Osteoblast (primary cell): ENCODE measurements at regions not wholly inside any gene's neighbourhood (a gene's known extent, or its start where the extent isn't known, plus 50 kb on each side); places are given as distances from the start of the nearest gene placed in this dataset.
"Not testable (repeated sequence)": the region's sequence is repeated elsewhere in the genome, so short reads cannot be mapped to it uniquely, and the experiment has no call there.

Experiments
- DNase-seq: peaks from one replicate; pipeline ENCODE4 v3.0.0; 2011; ENCODE audit warnings: low spot score, mixed read lengths; ENCODE audit not compliant: insufficient read length; ENCODE audit errors: missing footprints
- H2AFZ ChIP-seq: 2 replicates; pipeline ENCODE4 v1.6.0; 2011; ENCODE audit warnings: mild to moderate bottlenecking, low read length
- H3K27ac ChIP-seq: 2 replicates; pipeline ENCODE4 v1.5.1; 2011; ENCODE audit warnings: mild to moderate bottlenecking, low read depth, low read length, moderate library complexity
- H3K27me3 ChIP-seq: 2 replicates; pipeline ENCODE4 v1.6.0; 2012; ENCODE audit warnings: mild to moderate bottlenecking, control low read depth, inconsistent platforms, low read length, moderate library complexity; ENCODE audit not compliant: insufficient read depth
- H3K36me3 ChIP-seq: 2 replicates; pipeline ENCODE4 v1.5.1; 2011; ENCODE audit warnings: mild to moderate bottlenecking, low read length, control low read depth, moderate library complexity; ENCODE audit not compliant: insufficient read depth
- H3K4me1 ChIP-seq: 2 replicates; pipeline ENCODE4 v1.5.1; 2011; ENCODE audit warnings: mild to moderate bottlenecking, low read length, control low read depth, moderate library complexity; ENCODE audit not compliant: insufficient read depth
- H3K4me2 ChIP-seq: 2 replicates; pipeline ENCODE4 v1.6.0; 2011; ENCODE audit warnings: mild to moderate bottlenecking, low read length; ENCODE audit not compliant: insufficient read depth
- H3K4me3 ChIP-seq: fragments of 200-600 bp; sonication (generic); 3 replicates; pipeline ENCODE4 v1.5.1; 2012; ENCODE audit warnings: mild to moderate bottlenecking, low read length, inconsistent platforms; ENCODE audit not compliant: insufficient read depth
- H3K79me2 ChIP-seq: 2 replicates; pipeline ENCODE4 v1.6.0; 2012; ENCODE audit warnings: mild to moderate bottlenecking, low read length, control low read depth, inconsistent platforms; ENCODE audit not compliant: insufficient read depth
- H3K9me3 ChIP-seq: 2 replicates; pipeline ENCODE4 v1.5.1; 2011; ENCODE audit warnings: low read depth, low read length, control low read depth
- H4K20me1 ChIP-seq: 2 replicates; pipeline ENCODE4 v1.6.0; 2012; ENCODE audit warnings: mild to moderate bottlenecking, low read length, control low read depth; ENCODE audit not compliant: insufficient read depth
- CTCF ChIP-seq: IDR thresholded peaks from 2 replicates; pipeline ENCODE4 v1.5.1; 2011; ENCODE audit warnings: mild to moderate bottlenecking, low read depth, low read length, moderate library complexity; ENCODE audit errors: extremely low read depth

DNA sequence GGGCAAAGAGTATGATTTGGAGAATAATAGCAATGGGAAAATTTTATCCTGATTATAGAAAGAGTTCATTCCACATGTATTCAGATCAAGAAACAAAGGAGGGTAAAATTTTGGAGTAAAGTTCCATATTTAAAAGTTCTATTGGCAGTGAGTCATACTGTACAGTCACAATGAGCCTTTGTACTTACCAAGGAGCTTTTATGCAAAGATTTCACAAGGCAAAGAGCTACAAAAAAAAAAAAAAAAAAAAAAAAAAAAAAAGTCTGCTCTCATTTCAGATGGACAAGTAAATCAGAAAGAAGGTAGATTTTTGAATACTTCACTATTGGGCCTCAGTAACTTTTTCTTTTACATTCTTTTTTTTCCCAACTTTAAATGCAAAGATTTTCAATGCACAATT, 1802.2 kb upstream of the PIK3C3 start:
- DNase-seq = no peak
- no peak overlapping the region for H2AFZ ChIP-seq
- no peaks in the 10 kb centered on the region for H3K79me2 ChIP-seq
- H3K4me2 ChIP-seq = no peak overlapping the region
- no peaks in the 10 kb centered on the region for H3K4me1 ChIP-seq
- no peak for TF ChIP-seq CTCF
- no peaks in the 10 kb centered on the region for H3K36me3 ChIP-seq
- H3K9me3 ChIP-seq = no peaks in the 10 kb centered on the region
- H4K20me1 ChIP-seq = no peaks in the 10 kb centered on the region
- no peaks in the 10 kb centered on the region for H3K27me3 ChIP-seq
- H3K4me3 ChIP-seq = no peak overlapping the region
- H3K27ac ChIP-seq = no peak overlapping the region

DNA sequence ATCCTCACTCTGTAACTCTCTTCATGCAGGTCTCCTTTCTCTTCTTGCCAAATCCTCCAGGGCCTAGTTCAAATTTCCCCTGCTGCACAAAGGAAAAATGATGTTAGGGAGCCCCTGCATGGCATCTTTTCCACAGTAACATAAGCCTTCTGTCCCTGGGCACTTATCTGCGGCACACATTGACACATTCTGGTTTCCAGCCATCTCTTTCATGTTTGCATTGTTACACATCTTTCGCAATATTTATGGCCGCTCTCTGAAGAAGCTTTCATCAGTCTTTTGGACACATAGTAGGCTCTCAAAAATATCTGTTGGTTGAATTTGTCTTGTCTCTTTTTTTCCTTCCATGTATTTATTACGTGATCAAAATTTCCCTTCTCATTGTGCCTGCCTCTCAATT, 1806.1 kb upstream of the PIK3C3 start:
- no peak overlapping the region for H2AFZ ChIP-seq
- no peak overlapping the region for H3K4me2 ChIP-seq
- no peaks in the 10 kb centered on the region for H3K27me3 ChIP-seq
- H3K79me2 ChIP-seq = no peaks in the 10 kb centered on the region
- H4K20me1 ChIP-seq = no peaks in the 10 kb centered on the region
- H3K27ac ChIP-seq = no peak overlapping the region
- H3K4me3 ChIP-seq = no peak overlapping the region
- no peak for TF ChIP-seq CTCF
- no peaks in the 10 kb centered on the region for H3K4me1 ChIP-seq
- no peak for DNase-seq
- H3K36me3 ChIP-seq = no peaks in the 10 kb centered on the region
- no peaks in the 10 kb centered on the region for H3K9me3 ChIP-seq

DNA sequence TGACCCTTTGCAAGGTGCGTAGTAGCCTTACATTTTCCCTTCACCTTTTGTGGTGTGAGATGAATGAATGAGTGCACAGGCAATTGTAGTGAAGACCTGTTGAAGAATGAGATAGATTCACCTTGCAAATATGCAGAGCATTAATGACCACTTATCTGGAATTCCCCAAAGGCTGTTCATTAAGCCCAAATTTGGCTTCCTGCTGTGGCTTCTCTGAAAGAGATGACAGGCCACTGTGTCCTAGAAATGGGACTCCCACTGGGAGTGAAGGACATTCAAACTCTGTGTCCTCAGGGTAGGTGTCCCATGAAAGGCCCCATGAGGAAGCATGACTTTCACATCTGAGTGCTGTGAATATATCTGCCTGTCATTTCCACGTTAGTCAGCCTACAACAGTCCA, 1821.8 kb upstream of the PIK3C3 start:
- H3K9me3 ChIP-seq = peaks cover 6% of the 10 kb centered on the region
- H3K4me2 ChIP-seq = no peak overlapping the region
- no peak for TF ChIP-seq CTCF
- H3K36me3 ChIP-seq = no peaks in the 10 kb centered on the region
- H3K79me2 ChIP-seq = no peaks in the 10 kb centered on the region
- H3K4me1 ChIP-seq = no peaks in the 10 kb centered on the region
- no peaks in the 10 kb centered on the region for H3K27me3 ChIP-seq
- no peaks in the 10 kb centered on the region for H4K20me1 ChIP-seq
- H3K27ac ChIP-seq = no peak overlapping the region
- no peak overlapping the region for H2AFZ ChIP-seq
- no peak for DNase-seq
- no peak overlapping the region for H3K4me3 ChIP-seq

DNA sequence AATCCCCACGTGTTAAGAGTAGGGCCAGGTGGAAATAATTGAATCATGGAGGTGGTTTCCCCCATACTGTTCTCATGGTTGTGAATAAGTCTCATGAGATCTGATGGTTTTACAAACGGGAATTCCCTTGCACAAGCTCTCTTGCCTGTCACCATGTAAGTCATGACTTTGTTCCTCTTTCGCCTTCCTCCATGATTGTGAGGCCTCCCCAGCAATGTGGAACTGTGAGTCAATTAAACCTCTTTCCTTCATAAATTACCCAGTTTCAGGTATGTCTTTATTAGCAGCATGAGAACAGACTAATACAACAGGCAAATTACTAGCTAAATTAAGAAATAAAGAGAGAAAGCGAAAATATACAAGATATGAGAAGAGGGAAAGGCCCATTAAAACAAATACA, 1822.6 kb upstream of the PIK3C3 start:
- not testable (repeated sequence) for H3K27ac ChIP-seq, H3K36me3 ChIP-seq, H3K9me3 ChIP-seq, H4K20me1 ChIP-seq, H3K27me3 ChIP-seq, H3K79me2 ChIP-seq, H3K4me1 ChIP-seq, H3K4me2 ChIP-seq, H2AFZ ChIP-seq, DNase-seq, H3K4me3 ChIP-seq

DNA sequence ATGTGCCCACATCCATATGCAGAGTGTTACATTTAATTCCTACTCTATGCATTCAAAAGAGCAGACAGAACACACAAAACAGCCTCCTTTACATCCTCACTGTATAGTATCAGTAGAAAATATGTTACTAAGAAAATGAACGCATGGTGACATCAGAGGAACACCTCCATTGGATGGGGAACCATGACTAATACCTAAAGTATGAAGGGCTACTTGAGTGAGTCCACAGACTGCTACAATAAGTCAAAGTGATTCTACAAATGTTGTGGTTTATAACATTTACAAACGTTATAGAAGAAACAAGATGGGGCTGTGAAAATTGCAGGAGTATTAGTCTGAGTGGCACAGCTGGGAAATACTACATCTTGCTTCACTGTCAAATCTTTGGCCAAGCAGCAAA, 1830.9 kb upstream of the PIK3C3 start:
- Histone ChIP-seq H3K27me3 (no peaks in the 10 kb centered on the region), H4K20me1 (no peaks in the 10 kb centered on the region), H3K4me2 (no peak overlapping the region), H3K4me1 (no peaks in the 10 kb centered on the region), H3K9me3 (no peaks in the 10 kb centered on the region), H3K4me3 (no peak overlapping the region), H3K79me2 (no peaks in the 10 kb centered on the region), H3K27ac (no peak overlapping the region), H3K36me3 (no peaks in the 10 kb centered on the region), H2AFZ (no peak overlapping the region)
- DNase-seq = no peak
- TF ChIP-seq CTCF = no peak
